8988T (cell line): ENCODE measurements at regions not wholly inside any gene's neighbourhood (a gene's known extent, or its start where the extent isn't known, plus 50 kb on each side); places are given as distances from the start of the nearest gene placed in this dataset.
A peak's percentile ranks its signal among the peaks of the same experiment; 100 is the strongest.

Source experiments
- DNase-seq: peaks from one replicate; pipeline ENCODE4 v3.0.0; 2011

DNA sequence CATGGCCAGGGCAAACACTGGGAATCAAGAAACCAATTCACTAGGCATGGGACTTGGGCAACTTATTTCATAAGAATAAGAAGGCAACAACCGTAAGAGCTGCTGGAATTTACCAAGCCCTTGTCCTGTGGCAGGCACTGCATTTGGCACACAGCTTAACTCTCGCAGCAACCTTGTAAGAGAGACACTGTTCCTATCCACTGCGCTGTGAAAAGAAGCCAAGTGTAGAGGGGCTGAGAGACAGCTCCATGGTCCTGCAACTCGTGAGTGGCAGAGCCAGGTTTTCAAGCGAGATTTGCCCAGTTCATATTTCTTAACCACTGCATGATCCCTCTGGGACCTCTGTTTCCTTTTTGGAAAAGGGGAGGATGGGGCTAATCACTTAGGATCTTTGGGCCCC, 129.3 kb upstream of the STC2 start:
- no peak for DNase-seq

DNA sequence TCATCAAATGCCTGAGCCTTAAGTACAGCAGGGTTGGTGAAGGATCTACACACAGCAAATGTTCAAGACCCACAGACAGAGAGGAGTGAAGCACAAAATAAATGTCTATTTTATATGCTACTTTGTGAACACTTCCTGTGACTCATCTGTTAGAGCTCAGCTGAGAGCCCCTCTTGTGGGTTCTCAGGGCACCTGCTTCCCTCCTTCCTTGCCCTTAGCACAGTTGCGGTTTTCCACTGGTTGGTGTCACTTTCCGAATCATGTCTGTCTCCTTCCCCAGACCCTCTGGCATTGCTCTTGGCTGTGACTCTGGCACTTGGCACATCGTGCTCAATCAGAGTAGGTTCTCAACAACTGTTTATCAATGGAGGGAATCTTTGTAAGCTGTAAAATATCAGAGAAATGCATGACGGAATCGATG, 128.5 kb upstream of the STC2 start:
- DNase-seq: no peak

DNA sequence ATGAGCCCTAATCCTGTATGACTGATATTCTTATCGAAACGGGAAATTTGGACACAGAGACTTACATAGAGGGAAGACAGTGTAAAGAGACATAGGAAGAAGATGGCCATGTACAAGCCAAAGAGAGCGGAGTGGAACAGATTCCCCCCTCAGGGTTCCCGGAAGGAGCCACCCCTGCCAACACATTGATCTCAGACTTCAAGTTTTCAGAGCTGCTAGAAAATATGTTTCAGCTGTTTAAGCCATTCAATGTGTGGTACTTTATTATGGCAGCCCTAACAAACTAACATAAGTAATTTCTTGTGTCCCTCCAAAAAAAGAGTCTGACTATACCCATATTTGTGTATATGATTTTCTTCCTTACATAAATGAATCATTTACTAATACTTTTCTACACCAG, 128.0 kb upstream of the STC2 start:
- DNase-seq: no peak

DNA sequence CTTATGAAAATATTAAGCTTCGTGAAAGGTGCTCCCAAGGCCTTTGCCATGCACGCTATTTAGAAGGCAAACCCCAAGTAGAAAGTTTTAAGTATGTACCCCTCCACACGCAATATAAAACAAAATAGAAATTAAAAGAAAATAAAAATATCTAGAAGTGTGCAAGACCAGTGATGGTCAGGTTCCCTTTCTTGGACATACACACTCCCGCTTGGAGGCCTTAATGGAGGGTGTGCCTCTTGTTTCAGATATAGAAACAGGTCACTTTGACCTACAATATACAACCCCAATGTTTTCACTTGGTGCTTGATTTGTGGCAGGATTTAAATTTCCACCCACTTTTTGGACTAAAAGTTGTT, 127.4 kb upstream of the STC2 start:
- DNase-seq: no peak

DNA sequence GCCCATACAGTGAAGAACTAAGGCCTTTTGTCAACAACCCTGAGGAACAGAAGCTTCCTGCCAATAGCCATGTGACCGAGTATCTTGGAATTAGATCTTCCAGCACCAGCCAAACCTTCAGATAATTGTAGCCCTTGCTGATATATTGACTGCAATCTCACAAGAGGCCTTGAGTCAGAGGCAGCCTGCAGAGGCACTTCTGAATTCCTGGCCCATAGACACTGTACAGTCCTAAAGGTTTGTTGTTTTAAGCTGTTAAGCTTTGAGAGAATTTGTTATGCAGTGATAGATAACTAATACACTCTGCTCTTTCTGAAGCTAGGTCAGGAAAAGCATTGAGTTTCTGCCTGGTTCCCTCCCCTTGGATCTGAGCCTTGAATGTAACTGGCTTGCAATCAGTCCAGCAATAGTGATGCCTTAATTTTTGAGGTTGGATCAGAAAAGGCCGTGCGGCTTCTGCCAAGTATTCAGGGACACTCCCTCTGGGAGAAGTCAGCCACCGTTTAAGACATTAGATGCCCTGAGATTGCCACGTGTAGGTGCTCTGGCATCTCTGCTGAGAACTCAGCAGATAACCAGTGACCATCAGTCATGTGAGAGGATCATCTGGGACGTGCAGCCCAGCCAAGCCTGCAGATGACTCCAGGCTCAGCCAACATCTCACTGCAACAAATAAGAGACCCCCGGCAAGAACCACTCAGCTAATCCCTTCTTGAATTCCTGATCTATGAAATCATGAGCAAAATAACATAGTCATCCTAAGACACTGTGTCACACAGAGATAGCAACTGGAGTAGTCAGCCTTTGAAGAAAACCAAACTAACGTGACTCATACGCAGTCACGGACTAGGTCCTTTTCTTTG, 126.8 kb upstream of the STC2 start:
- peak; percentile 47 for DNase-seq

DNA sequence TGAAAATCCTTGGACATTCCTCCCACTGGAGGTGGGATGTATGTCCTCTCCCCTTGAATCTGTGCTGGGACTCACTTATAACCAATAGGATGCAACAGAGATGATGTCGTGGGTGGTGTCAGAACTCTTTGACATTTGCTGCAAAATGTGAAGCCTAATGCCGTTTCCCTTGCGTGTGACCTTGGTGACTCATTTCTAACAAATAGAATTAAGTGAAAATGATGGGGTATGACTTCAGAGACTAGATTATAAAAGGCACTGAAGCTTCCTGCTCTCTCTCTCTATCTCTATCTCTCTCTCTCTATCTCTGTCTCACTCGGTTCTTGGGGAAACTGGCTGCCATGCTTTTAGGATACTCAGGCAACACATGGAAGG, 126.1 kb upstream of the STC2 start:
- no peak for DNase-seq

DNA sequence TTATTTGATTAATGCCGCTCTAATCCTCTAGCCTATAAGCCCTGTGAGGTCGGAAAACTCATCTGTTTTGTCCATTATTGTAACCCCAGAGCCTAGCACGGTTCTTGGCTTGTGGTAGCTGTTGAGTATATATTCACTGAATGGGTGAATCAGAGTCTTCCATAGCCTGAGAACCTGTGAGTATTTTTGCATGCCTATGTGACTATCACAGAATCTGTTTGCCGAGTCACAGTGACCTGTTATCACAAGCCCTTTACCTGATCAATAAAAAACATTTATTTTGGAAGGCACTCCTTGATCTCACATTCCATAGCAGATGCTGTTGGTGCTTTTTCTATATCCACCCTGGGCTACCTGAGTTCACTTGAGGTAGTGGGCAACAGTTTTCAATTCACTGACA, 125.0 kb upstream of the STC2 start:
- DNase-seq: no peak

DNA sequence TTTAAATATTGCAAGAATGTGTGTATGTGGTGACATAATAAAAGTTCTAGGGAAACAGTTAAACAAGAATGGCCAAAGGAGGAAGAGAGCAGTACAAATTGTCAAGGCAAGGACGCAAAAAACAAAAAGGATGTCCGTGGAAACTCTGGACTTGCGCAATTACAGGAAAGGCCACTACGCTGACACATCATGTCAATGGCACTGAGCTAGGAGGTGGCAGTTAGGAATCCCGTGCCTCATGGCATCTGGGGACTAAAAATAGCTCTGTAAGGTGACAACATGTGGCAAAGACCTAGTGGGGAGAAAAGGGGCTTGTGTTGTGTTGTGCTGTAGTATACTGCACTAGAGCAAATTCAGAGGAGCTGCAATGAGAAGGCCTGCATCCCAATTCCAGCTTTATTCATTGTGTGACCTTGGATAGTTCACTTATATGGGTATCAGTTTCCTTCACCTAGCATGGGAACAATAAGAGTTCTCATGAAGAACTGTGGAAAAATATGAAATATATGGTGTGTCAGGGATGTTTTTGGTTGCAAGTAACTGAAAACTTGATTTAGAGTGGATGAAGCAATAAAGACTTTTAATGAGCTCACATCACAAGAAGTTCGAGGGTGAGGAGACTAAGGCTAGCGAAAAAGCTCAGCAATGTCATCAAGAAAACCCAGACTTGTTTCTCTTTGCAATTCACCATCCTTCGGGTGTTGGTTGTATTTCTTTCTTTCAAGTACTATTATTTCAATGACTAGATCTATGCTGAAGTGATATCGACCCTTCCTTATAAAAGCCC, 124.1 kb upstream of the STC2 start:
- peak; percentile 26 for DNase-seq

DNA sequence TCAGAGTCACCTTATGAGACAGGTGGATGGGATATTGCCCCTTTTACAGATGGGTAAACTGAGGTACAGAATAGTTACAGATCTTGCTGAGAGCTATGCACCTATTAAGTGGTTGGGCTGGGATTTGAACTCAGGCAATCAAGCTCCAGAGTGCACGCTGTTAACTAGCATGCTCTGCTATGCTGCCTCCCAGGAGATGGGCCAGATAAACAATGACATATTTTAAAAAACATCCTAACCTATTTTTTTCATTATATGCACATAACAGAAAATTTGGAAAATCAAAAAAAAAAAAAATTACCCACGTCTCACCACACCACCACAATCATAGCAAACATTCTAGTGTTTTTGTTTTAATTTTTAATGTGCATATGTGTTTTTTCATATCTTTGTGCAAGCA, 123.4 kb upstream of the STC2 start:
- DNase-seq: no peak

DNA sequence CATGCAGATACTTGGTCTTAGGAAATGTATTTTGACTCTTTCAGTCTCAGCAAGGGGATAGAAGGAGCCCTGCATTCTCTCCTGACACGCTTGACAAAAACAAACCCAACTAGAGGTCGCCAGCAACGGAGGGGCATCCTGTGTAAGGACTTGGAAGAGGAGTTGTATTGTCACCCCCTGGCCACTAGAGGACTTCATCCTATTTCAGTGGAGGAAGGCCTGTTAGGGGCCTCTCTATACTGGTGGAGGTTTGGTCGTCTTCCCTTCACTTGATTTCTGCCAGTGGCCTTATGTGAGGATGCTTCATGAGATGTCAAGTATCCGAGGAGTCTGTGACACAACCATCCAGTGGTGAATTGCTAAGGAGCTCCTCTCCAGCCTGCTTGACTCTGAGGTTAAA, 122.8 kb upstream of the STC2 start:
- DNase-seq: peak; percentile 26

DNA sequence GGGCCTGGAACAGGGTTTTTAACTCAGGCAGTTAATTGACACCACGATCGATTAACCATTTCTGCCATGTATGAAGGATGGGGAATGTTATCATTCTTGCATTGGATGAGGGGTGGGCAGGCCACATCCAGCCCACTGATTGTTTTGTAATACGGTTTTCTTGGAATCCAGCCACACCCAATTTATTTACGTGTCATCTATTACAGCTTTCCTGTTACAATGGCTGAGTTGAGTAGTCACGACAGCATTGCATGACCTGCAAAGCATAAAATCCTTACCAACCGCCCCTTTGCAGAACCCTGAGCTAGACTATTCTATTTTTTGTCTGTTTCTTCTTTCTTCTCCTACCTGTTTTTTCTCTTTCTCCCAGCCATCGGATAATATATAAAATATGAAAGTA, 122.0 kb upstream of the STC2 start:
- no peak for DNase-seq

DNA sequence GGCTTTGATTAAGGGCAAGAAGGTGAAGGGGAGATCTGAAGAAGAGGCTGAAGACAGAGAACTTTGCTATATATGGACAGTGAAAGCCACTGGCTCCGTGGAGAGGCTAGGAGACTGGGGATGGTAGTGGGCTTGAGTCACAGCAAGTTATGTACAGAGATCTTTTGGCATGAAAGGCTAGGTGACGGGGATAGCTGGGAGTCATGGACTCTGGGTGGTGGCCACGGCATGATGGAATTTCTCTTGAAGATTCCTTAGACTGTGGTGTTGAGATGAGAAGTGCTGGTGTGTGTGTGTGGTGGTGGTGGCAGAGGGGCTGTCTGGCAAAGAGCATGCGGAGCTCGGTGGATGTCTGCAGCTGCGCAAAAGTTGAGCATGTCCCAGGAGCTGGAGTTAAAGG, 120.6 kb upstream of the STC2 start:
- DNase-seq: no peak

DNA sequence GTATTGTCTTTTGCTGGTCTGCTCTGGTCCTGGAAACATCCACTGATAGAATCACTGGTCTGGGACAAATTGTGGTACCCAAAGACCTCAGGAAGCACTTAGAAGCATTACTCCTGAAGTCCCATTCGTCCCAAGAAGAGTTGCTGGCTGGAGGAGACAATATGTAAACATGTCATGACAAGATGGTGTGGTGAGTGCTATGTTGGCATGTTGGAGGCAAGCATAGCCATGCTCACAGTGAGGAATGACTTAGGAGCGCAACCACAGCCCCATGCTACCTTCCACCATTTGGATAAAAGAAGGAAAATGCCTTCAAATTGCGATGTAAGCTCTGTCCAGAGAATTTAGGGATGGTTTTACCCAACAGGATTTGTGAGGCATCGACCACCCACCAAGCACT, 115.8 kb upstream of the STC2 start:
- DNase-seq: no peak

DNA sequence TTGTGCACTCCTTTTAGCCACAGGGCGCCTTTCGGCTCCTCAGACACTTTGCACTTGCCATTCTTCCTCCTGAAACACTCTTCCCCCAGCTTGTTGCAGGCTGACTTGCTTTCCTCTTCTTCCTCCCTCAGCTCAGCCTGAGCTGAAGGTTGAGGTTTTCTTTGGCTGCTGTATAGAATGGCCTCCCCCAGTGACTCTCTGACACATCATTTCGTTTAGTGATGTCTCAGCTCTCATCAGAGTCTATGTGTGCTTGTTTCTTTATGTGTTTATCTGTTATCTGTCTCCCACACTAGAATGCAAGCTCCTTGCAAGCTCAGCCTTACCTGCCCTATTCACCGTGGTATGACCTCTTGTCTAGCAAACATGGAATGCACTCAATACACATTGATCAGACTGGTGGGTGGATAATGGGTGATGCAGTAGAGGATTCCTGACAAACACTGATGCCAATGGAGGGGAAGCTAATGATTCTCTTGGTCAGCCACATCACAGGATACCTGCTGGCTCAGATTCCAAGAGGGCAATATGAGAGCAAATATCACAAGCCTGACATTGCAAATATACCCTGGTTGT, 112.9 kb upstream of the STC2 start:
- no peak for DNase-seq

DNA sequence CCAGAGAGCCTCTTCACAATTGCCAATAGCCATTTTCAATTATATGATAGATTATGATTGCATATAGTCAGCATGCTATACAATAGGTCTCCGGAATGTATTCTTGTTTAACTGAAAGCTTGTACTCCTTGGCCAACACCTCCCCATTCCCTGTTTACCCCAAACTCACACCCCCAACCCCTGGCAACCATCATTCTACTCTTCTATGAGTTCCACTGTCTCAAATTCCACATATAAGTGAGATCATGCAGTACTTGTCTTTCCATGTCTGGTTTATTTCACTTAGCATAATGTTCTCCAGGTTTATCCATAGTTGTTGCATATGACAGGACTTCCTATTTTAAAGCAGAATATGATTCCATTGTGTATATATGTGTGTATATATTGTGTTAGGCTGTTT, 110.7 kb upstream of the STC2 start:
- DNase-seq: no peak

DNA sequence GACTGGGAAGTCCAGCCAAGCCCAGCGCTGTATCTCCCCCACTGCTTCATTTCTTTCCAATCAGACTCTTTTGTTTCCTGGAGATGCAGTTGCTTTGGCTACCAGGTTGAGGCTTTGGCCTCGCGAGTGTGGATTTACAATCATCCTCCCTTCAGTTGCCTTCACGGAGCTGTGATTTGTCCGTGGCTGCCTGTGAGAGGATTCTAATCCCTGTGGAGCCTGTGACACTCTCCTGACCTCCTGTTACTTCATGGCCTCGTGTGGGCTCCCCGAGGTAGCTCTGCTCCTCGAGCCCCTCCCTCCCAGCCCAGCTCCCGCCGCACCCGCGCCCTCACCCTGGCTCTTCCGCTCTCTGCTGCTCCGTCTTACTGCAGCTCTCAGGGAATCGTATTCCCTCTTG, 107.2 kb upstream of the STC2 start:
- no peak for DNase-seq

DNA sequence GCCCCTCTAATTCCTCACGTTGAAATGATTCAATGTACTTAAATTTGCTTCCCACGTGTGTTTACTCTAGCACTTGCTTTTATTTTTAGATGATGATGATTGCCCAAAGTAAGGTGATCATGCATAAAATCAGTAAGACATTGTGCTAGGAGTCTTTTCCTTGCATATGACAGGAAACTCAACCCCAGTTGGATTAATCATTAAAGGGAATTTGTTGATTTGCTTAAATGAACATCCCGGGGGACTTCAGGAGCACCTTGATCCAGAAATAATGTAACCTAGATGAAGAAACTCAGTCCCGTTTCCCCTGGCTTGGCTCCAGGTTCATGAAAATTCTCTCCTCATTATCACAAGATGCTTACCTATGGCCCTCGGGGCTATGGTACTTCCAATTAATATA, 106.1 kb upstream of the STC2 start:
- no peak for DNase-seq

DNA sequence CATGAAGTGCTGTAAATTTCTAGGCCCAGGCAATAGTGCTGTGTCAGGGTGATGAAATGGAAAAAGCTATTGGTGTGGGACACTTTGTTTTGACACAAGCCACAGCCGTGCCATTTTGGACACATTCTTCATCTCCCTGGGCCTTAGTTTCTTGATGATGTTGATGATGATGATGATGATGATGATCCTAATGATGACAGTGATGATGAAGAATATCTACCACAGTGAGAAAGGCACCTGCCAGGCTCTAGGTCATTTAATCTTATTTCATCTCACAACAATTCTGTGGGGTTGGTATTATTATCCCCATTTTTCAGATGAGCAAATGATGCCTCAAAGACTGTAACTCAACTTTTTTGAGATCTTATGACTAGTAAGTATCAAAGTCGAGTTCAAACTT, 102.2 kb upstream of the STC2 start:
- no peak for DNase-seq

DNA sequence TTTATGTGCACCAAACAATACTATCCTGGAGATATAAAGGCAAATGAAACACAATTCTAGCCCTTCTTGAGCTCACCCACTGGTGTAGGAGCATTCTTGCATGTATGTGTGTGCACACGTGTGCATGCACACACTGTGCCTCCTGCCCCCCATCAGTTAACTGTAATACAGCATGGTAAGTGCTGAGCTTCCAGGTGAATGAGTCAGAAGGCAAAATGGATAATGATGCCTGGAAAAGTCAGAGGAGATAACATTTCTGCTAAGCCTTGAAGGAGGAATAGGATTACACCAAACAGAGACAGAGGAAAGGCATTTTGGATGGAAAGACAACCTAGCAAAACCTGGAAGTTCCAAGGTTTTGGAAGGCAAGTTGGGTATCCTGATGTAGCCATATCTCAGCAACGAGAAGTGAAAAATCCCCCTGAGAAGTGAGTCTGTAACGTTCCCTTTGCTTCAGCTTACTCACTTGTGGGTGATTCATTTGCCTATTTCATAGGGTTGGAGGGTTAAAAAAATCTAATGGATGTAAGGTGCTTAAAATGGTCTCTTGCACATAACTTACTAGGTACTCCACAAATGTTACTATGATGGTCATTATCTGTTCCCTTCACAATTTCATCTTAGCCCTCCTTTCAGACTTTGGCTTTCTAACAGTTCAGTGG, 101.4 kb upstream of the STC2 start:
- DNase-seq: no peak

DNA sequence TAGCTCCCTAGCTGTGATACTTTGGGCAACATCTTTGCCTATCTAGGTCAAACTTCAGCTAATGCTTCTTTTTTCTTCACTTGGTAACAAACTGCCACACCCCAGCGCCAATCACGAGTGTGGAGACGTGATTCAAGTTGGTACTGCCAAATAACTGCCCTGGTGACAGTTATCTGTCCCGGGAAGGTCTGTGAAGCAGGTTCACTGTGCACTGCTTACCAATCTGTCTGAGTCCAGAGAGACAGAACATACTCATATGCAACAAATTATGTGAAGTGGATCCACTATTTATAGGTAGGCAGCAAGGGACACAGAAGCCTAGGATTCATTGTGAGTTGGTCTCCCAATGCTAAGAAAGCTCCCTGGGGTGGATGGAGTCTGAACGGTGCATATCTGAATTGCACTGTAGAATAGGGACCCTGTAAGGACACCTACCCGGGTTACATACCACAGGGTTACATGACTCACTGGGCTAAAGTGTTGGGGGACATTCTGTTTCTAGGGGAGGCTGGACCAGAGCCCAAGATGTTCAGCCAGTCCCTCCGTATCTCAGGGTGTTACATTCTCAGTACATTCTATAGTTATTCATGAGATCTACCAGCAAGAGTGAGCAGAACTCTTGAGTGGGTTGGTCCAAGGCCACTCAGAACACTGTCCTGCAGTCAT, 95.4 kb upstream of the STC2 start:
- DNase-seq: no peak

DNA sequence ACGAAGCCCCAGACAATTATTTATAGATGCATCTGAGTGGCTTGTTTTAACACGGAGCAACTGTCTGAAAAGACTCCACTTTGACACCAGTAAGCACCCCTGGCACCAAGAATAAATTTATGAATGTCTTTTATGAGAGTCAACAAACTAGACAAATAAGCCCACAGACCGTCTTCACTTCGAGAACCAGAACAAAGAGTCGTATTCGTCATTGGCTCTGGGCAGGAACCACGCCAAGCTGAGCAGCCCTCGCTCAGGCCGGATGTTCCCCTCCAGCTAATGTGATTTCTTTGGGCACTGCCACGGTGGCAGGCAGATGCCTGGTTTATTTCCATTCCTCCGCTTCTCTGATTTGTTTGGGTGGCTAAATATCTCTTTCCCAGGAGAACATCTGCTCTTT, 91.9 kb upstream of the STC2 start:
- no peak for DNase-seq

DNA sequence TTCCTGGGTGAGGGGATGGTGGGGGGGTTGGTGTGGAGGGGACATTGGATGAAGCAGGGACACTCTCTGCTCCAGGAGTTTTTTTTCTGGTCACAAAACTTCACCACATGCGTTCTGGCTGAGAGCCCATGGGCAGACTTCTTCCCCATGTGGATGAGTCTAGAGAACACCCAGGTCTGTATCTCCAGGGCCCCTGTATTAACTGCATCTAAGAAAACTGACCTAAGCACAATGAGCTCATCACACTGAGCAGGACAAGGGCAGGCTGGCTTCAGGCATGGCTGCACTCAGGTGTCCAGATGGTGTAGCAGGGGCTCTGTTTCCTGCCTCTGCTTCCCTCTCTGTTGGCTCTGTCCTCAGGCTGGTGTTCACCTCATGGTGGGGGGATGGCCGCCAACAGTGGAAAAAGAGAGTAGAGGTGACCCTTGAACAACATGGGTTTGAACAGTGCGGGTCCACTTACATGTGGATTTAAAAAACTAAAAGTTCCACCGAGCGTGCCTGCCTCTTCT, 85.3 kb upstream of the STC2 start:
- no peak for DNase-seq

DNA sequence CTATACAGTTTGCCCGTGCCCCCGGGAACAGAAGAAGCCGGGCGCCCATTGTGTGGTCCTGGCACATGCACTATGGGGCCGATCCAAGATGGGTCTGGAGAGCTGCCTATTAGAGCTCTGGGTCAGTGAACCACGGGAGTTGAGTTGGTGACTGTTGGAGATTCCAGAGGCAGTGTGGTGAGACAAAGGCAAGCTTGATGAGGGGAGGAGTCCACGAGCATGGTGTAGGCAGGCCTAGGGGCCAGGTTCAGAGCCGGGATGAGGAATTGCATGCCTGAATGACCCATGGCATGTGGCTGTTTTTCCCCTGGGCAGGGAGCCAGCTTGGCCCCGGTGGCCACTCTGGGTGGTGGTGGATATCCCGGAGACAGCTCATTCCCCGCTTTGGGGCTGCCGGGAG, 84.4 kb upstream of the STC2 start:
- no peak for DNase-seq
